NT2/D1 (cell line): ENCODE measurements at regions not wholly inside any gene's neighbourhood (a gene's known extent, or its start where the extent isn't known, plus 50 kb on each side); places are given as distances from the start of the nearest gene placed in this dataset.

Source experiments
- YY1 ChIP-seq: IDR thresholded peaks from 2 replicates; pipeline ENCODE4 v1.6.1; 2011; ENCODE audit not compliant: insufficient read length, insufficient read depth
- ZNF274 ChIP-seq: IDR thresholded peaks from 2 replicates; pipeline ENCODE4 v1.6.1; 2011; ENCODE audit warnings: mild to moderate bottlenecking, low read depth, low read length

DNA sequence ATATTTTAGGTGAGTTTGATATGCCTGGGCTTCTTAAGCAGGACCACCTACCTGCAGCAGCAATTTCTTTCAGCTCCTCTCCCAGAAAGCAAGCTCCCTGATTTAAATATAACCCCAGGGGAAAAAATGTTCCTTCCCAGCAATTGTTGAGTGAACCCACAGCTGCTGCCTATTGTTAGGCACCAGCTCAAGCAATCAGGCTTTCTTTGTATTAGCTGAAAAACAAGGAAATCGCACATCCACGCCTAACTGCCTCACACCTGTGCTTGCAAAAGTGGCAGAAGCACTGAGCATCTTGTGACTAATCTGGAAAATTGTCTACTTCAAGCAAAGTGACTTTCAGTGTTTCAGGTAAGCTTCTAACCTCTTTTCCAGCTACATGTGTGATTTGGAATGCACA, 432.2 kb downstream of the SMARCA1 start:
- TF ChIP-seq YY1, result no peak
- TF ChIP-seq ZNF274, result no peak
